ENCODE measurements at regions not wholly inside any gene's neighbourhood (a gene's known extent, or its start where the extent isn't known, plus 50 kb on each side); places are given as distances from the start of the nearest gene placed in this dataset.

DNA sequence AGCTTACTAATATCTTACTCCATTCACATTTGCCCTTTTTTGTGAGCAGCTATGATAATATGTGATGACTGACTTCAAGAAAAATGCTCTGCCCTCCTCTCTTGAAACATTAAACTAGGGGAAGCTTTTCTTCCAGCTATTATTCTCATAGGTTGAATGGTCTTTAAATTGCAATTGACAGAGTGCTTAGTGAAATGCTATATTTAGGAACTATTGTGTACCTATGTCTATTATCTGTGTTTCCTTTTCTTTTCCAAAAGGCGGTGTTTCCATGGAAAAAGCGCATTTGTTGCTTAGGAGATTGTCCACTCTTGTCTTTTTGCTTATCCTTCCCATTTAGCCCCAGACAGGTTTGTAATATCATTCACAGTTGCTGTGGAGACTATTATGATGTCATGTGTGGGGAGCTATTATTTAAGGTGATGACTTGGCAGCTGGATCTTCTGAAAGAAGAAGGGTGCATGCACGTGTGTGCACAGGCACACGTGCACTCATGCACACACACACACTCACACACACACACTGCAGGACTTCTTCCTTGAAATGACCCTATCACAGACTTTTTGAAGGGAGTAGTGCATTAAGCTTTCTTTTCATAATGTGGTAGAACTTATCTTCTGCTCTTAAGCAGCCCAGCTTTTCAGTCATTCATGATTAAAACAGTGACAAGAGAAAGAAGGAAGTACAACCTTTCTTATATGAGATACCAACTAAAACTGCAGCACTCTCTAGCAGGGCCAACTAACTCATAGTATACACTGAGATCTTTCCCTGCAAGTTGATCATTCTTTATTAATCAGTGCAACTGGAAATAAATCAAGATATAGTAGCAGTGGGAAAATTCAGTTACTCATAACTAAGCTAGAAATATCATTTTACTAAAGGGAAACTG, 340.8 kb upstream of the MTNR1B start:
- Mint-ChIP-seq H3K27me3 (ENCODE audit: insufficient read depth, unreplicated experiment) (no peaks in the 10 kb centered on the region), H3K9me3 (ENCODE audit: unreplicated experiment) (no peaks in the 10 kb centered on the region), H3K36me3 (ENCODE audit: insufficient read depth, unreplicated experiment) (no peaks in the 10 kb centered on the region), H3K4me3 (ENCODE audit: unreplicated experiment) (no peak overlapping the region), H3K4me1 (ENCODE audit: insufficient read depth, unreplicated experiment) (no peaks in the 10 kb centered on the region), H3K27ac (ENCODE audit: low read depth, unreplicated experiment) (no peak overlapping the region)
- BruUV-seq (replicated peaks): no TSS peak
- ChIA-PET POLR2A (no interaction called here), CTCF (interaction anchor here (0.6 kb wide), 2 partner anchors 10 to 516 kb away, joined by 4 to 5 read pairs; no protein-coding TSS in a partner anchor)
- TF ChIP-seq CTCF (IDR thresholded peaks at IDR 0.05; ENCODE audit: unreplicated experiment): no peak
- intact Hi-C loops (cut with micrococcal nuclease): no loop called here
- DNase-seq (ENCODE audit: unreplicated experiment): no peak

DNA sequence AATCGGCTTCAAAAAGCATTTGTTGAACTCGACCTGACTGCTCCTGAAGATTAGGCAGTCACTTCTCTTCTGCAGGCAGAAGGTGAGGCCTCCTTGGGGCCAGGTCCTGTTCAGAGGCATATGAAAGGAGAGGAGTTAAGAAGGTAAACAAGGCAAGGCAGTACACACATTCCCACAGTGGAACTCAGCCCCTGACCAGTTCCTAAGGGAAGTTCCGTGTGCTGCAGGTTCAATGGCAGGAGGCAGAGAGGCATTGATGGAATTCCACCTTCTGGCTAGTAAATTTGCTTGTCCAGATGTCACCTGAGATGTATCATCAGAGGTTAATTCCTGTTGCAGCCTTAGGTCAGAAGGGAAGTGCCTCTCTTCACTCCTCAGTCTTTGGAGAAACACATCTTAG, 337.0 kb upstream of the MTNR1B start:
- CTCF ChIA-PET: no interaction called here
- POLR2A ChIA-PET: no interaction called here
- Mint-ChIP-seq H3K27me3 (ENCODE audit: insufficient read depth, unreplicated experiment) (no peaks in the 10 kb centered on the region), H3K36me3 (ENCODE audit: insufficient read depth, unreplicated experiment) (no peaks in the 10 kb centered on the region), H3K27ac (ENCODE audit: low read depth, unreplicated experiment) (no peak overlapping the region), H3K9me3 (ENCODE audit: unreplicated experiment) (no peaks in the 10 kb centered on the region), H3K4me1 (ENCODE audit: insufficient read depth, unreplicated experiment) (no peaks in the 10 kb centered on the region), H3K4me3 (ENCODE audit: unreplicated experiment) (no peak overlapping the region)
- no peak for TF ChIP-seq CTCF (IDR thresholded peaks at IDR 0.05; ENCODE audit: unreplicated experiment)
- BruUV-seq (replicated peaks): no TSS peak
- no peak for DNase-seq (ENCODE audit: unreplicated experiment)
- intact Hi-C loops (cut with micrococcal nuclease): no loop called here

- no peaks in the 10 kb centered on the region for H3K36me3 Mint-ChIP-seq (ENCODE audit: insufficient read depth, unreplicated experiment)
- no peaks in the 10 kb centered on the region for H3K27me3 Mint-ChIP-seq (ENCODE audit: insufficient read depth, unreplicated experiment)
- CTCF ChIA-PET: no interaction called here
- no peak for DNase-seq (ENCODE audit: unreplicated experiment)
- POLR2A ChIA-PET: no interaction called here
- no peak overlapping the region for H3K27ac Mint-ChIP-seq (ENCODE audit: low read depth, unreplicated experiment)
- no peak for TF ChIP-seq CTCF (IDR thresholded peaks at IDR 0.05; ENCODE audit: unreplicated experiment)
- H3K4me3 Mint-ChIP-seq (ENCODE audit: unreplicated experiment): no peak overlapping the region
- no TSS peak for BruUV-seq (replicated peaks)
- no peaks in the 10 kb centered on the region for H3K4me1 Mint-ChIP-seq (ENCODE audit: insufficient read depth, unreplicated experiment)
- H3K9me3 Mint-ChIP-seq (ENCODE audit: unreplicated experiment): no peaks in the 10 kb centered on the region
- intact Hi-C loops (cut with micrococcal nuclease): no loop called here
Measured at GRCh38 chr11:92633820-92634219, 335.6 kb upstream of the MTNR1B start.

DNA sequence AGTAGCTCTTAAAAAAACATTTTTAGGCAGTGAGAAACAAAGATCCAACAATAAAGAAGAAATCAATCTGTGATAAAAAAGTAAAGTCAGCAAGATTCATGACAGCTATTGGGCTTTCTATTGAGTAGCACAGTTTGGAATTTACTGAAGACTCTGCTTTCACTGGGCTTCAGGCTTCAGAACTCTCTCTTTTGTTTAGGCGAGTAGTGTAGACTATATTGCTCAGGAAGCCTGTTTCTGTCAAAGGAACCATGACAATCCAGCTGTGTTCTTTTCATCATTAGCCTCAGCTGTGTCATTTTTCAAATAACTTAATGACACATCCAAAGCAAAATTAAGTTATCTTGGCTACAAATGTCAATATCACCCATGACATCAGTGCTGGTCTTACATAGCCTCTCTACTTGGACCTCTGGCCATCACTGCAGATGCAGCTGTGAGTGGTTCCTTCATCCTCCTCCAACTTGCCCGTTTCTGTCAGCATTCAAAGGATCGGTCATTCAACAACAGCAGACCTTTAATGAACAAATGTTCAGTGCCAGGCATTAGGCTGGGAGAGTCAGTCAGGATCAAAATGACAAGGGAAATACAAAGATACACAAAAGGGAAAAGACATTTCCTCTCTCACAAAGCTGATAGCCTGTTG, 332.8 kb upstream of the MTNR1B start:
- Mint-ChIP-seq H3K4me1 (ENCODE audit: insufficient read depth, unreplicated experiment) (no peaks in the 10 kb centered on the region), H3K27ac (ENCODE audit: low read depth, unreplicated experiment) (no peak overlapping the region), H3K36me3 (ENCODE audit: insufficient read depth, unreplicated experiment) (no peaks in the 10 kb centered on the region), H3K27me3 (ENCODE audit: insufficient read depth, unreplicated experiment) (no peaks in the 10 kb centered on the region), H3K9me3 (ENCODE audit: unreplicated experiment) (no peaks in the 10 kb centered on the region), H3K4me3 (ENCODE audit: unreplicated experiment) (no peak overlapping the region)
- DNase-seq (ENCODE audit: unreplicated experiment): no peak
- POLR2A ChIA-PET: interaction anchor here (0.6 kb wide), 1 partner anchor 460 kb away, joined by 5 read pairs; no protein-coding TSS in a partner anchor
- CTCF ChIA-PET: no interaction called here
- no peak for TF ChIP-seq CTCF (IDR thresholded peaks at IDR 0.05; ENCODE audit: unreplicated experiment)
- intact Hi-C loops (cut with micrococcal nuclease): no loop called here
- BruUV-seq (replicated peaks): no TSS peak
